Breast epithelium (tissue), 3 donors: ENCODE measurements at regions not wholly inside any gene's neighbourhood (a gene's known extent, or its start where the extent isn't known, plus 50 kb on each side); places are given as distances from the start of the nearest gene placed in this dataset.

Source experiments
- POLR2A ChIP-seq: fragments of 450-650 bp; IDR thresholded peaks from one replicate; pipeline ENCODE4 v1.6.1; 2016; ENCODE audit warnings: antibody characterized with exemption, mild to moderate bottlenecking, moderate library complexity
- TF ChIP-seq, protein P1 (sequence below), 3 donors: fragments of 450-650 bp; IDR thresholded peaks; one replicate each; pipeline ENCODE4 v1.5.1; 2016 to 2017; ENCODE audit warnings: antibody characterized with exemption in 3 of 3, mild to moderate bottlenecking in 3 of 3, moderate library complexity in 3 of 3

DNA sequence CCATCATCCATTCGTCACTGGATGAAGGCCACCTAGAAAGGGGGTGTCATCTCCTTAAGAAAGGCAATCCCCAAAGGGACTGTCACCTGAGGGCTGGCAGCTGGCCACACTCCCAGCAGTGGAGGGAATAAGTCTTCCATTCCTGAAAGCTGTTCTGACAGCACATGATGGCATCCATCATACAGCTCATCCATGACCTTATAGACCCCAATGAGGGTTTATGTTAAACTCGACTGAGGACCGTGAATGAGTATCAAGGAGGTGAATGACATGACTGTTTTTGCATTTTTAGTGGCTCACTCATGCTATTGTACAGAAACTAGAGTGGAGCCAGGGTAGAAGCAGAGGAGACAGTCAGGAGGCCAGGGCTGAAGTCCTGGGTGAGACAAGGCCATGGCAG lies 203.1 kb upstream of the CNR1 start:
- no peak for TF ChIP-seq POLR2A
- TF ChIP-seq, protein P1, sequence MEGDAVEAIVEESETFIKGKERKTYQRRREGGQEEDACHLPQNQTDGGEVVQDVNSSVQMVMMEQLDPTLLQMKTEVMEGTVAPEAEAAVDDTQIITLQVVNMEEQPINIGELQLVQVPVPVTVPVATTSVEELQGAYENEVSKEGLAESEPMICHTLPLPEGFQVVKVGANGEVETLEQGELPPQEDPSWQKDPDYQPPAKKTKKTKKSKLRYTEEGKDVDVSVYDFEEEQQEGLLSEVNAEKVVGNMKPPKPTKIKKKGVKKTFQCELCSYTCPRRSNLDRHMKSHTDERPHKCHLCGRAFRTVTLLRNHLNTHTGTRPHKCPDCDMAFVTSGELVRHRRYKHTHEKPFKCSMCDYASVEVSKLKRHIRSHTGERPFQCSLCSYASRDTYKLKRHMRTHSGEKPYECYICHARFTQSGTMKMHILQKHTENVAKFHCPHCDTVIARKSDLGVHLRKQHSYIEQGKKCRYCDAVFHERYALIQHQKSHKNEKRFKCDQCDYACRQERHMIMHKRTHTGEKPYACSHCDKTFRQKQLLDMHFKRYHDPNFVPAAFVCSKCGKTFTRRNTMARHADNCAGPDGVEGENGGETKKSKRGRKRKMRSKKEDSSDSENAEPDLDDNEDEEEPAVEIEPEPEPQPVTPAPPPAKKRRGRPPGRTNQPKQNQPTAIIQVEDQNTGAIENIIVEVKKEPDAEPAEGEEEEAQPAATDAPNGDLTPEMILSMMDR (IDR thresholded peaks at IDR 0.05): no peak
